Medulla oblongata (tissue), 1 donor: ENCODE measurements at regions not wholly inside any gene's neighbourhood (a gene's known extent, or its start where the extent isn't known, plus 50 kb on each side); places are given as distances from the start of the nearest gene placed in this dataset.
A peak's percentile ranks its signal among the peaks of the same experiment; 100 is the strongest.

Experiments used
- DNase-seq: peaks from one replicate; pipeline ENCODE4 v3.0.0-alpha.2; 2015; ENCODE audit errors: extremely low spot score

DNA sequence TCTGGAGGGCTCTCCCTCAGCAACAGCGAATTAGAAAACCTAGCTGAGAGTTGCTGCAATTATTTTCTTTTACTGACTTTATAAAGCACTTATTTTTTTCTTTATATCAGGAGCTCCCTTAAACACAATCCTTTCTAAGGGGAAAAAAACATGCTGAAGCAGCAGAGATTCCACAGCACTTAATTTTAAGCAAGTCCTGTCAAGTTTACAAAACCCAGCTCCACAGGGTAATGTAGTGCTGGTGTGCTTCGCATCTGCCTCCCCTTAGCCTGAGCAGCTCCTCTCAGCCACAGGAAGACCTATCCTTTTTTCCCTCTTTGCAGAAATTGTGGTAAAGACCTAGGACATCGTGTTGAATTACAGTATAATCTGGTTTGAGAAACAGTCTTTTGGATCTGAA is 208.1 kb upstream of the SYNDIG1 start:
- DNase-seq, result no peak

- DNase-seq, result no peak
Measured at GRCh38 chr20:24257171-24257570, 212.3 kb upstream of the SYNDIG1 start.

DNA sequence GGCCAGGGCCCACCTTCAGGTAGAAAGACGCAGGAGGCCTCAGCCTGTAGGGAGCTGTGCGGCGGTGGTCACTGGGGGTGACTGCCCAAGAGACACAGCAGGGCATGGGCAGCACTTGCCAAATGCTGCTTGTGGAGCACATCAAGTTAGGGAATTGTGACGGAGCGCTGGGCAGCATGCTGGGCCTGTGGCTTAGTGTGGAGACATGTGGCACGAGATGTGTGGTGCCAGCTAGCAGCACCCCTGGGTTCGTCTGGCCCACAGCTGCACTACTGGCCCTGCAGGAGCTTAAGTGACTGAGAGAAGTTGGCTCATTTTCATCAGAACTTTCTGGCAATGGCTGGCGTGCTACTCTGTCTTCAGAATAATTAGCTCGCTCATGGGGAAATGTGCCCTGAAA is 213.1 kb upstream of the SYNDIG1 start:
- no peak for DNase-seq

- DNase-seq, result no peak
Measured at GRCh38 chr20:24254480-24254879, 214.9 kb upstream of the SYNDIG1 start.

DNA sequence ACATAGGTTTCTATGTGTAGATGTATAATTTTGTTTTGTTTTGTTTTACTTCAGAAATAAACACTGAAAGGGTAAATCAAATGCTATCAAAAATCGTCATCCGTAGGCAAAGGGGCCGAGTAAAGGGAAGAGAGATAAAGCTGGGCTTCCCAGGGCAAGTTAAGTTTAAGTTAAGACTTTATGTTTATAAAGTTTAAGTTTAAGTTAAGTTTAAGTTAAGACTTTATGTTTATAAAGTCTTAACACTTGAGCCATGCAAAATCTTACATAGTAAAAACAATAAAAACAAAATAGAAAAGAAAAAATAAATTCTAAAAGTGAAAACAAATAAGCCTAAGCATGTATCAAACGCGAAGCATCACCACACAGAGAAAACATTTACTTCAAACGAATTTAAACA is 216.1 kb upstream of the SYNDIG1 start:
- DNase-seq, result no peak

DNA sequence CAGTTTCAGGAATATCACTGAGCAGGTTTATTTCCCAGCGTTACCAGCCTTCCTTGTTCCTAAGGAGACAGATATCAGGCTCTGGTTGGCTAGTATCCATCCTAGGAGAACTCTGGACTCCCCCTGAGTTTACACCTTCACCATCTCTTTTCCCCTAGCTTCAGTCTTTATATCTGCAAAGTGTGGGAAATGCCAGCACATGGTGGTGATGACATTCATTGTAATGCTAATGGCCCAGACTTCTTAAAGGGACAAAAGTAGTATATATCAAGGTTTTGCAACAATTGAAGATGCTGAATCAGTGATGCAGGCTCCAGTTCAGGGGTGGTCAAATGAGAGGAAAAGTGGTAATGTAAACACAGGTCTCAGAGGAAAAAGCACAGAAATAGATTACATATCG is 224.3 kb upstream of the SYNDIG1 start:
- DNase-seq, result no peak

GRCh38 chr20:24242763-24243162 is 226.7 kb upstream of the SYNDIG1 start:
- DNase-seq, result no peak

DNA sequence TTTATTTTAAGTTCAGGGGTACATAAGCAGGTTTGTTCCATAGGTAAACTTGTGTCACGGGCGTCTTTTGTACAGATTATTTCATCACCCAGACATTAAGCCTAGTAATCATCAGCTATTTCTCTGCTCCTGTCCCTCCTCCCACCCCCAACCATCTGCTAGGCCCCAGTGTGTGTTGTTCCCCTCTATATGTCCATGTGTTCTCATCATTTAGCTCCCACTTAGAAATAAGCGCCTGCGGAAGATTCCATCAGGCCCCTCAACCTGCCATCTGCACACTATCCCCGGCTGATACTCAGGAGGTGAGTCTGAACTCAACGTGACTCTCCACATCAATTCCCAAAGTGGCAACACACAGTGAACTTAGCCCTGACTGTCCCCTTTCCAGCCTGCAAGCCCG is 228.0 kb upstream of the SYNDIG1 start:
- no peak for DNase-seq

DNA sequence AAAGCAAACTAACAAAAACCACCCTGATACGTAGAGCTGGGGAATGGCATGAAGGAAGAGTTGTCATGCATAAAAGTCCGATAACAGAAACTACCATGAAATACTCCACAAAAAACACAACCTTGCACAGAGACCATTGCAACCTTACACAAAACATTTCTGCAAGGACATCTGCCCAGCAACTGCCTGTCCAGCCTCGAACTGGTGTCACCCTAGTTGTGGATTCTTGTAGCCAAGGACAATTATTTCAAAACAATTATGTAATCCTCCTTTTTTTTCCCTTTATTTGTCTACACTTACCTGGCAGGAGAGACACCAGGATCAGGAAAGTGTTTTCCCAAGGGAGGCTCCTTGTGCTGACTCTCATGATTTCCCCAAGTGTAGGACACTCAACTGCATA is 232.5 kb upstream of the SYNDIG1 start:
- DNase-seq, result no peak

DNA sequence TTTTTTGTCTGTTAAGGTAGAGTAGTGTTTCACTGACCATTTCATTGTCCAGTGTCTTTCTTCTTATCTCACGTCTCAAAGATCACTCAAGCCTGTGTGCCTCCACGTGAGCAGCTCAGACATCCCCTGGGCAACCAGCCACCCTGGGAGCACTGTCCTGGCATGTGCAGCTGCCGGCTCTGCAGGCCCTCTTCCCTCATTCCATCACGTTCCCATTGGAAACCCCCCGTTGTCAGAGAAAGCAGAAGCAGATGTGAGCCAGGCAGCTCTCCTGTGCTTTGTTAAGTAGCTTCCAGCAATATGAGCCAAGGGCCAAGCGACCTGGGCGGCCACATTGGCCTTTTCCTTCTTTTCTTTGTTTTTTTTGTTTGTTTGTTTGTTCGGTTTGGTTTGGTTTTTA is 233.2 kb upstream of the SYNDIG1 start:
- DNase-seq, result no peak

- peak; percentile 10 for DNase-seq
Measured at GRCh38 chr20:24235296-24236175, 233.9 kb upstream of the SYNDIG1 start.

DNA sequence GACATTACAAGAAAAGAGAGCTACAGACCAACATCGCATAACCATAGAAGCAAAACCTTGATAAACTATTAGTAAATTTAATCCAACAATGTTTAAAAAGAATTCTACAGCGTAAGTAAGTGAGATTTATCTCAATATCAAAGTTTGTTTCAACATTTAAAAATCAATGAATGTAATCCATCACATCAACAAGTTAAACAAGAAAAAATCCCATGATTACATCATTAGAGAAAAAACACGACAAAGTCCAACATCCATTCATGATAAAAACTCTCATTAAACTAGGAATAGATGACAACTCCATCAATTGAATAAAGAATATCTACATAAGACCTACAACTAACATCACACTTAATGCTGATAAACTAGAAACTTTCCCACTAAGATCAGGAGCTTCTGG is 239.0 kb upstream of the GGTLC1 start:
- no peak for DNase-seq

- DNase-seq, result no peak
Measured at GRCh38 chr20:24212494-24212893, 223.9 kb upstream of the GGTLC1 start.

- DNase-seq, result no peak
Measured at GRCh38 chr20:24211972-24212371, 223.4 kb upstream of the GGTLC1 start.

DNA sequence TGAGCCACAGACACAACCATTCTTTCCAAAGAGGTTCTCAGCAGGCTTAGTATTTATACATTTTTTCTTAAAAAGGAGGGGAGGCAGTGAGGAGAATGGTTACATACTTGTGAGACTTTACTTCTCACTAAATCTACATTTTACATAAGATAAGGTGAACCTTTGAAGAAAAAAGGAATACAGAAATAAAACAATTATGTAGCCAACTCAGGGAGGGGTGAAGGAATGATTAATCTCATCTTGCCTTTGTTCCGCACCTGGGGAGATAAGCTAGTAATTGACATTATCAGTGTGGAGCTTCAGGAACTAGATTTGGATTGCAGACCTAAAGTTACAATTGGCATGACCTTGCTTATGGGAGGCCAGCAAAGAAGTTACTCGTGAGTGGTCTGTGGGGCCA is 221.8 kb upstream of the GGTLC1 start:
- DNase-seq, result no peak

GRCh38 chr20:24208652-24209051 is 220.1 kb upstream of the GGTLC1 start:
- DNase-seq, result no peak

- DNase-seq, result no peak
Measured at GRCh38 chr20:24207803-24208300, 219.3 kb upstream of the GGTLC1 start.

DNA sequence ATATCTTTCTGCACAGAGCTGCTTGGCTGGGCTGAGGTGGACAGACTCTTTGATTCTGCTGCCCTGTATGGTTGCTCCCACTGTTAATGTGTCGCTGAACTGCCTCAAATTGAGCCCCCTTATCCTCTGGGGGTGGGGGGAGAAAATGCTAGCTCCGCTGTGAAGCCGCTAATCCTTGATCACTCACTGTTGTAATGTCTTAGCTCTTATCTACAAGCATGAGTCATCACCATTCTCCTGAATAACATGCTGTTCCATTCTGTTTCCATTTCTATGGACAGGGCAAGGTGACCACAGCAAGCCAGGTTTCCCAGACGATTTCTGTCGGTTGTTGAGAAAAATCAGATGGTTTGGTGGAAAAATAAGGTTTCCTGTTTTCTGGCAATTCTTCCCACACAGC is 218.4 kb upstream of the GGTLC1 start:
- no peak for DNase-seq

DNA sequence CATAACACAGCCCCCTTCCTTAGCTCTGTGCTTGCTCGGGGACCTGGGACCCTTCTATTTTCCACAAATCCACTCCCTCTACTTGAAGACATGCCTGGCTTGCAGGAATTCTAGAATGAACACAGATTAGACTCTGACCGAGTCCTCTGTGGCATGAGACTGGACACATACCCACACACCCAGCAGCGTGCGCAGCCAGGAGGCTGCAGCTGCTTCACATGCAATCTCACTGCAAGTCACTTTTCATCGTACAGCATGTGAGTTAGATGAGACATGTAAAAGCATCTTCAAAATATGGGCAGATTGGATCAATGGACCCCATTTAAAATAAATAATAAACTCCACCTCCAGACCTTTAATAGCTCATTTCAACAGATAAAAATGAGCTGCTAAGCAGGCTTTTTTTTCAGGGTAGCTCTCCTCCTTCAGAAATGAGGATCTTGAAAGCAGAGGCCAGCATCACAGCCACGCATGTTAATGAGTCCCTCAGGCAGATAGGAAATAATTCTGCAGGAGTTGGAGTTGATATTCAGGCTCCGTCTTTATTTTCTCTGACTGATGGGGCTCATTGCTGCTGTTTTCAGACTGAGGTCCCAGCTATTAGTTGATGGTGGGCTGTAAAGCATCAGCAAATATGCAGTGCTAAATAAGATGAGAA is 215.1 kb upstream of the GGTLC1 start:
- DNase-seq, result no peak

- DNase-seq, result no peak
Measured at GRCh38 chr20:24199501-24199900, 210.9 kb upstream of the GGTLC1 start.

DNA sequence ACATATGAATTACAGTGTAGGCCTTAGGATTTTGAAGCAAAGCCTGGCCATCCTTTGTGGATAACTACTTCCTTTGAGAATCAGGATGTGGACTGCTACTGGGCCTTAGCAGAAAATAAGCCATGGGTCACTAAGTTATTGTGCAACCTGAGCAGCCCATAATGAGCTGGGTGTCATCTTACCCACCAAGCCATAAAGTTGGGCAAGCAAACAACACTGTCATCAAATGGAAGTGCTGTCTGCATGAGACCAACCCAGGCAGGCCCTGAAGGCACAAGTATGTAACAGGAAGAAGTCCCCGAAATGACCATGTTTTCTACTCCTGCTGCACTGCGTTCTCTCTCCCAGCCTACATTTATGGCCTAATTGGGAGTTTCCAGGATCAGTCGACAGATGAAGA is 205.6 kb upstream of the GGTLC1 start:
- no peak for DNase-seq

GRCh38 chr20:24190905-24191304 is 202.3 kb upstream of the GGTLC1 start:
- DNase-seq, result no peak

- DNase-seq, result no peak
Measured at GRCh38 chr20:24185791-24186190, 197.2 kb upstream of the GGTLC1 start.
